ENCODE measurements at regions not wholly inside any gene's neighbourhood (a gene's known extent, or its start where the extent isn't known, plus 50 kb on each side); places are given as distances from the start of the nearest gene placed in this dataset.

GRCh38 chr3:147809206-147809605 is 400.0 kb downstream of the ZIC1 start:
- no peak for DNase-seq
- no peak for ATAC-seq
- 89% methylated on average over 1 of the region's 1 CpG for WGBS
- Histone ChIP-seq H3K27ac (ENCODE audit: low read length) (no peak overlapping the region), H3K4me1 (ENCODE audit: control insufficient read depth, insufficient read depth, low read length) (no peaks in the 10 kb centered on the region), H3K9me3 (ENCODE audit: control insufficient read depth, low read length) (no peaks in the 10 kb centered on the region), H3K27me3 (ENCODE audit: control insufficient read depth, insufficient read depth) (no peaks in the 10 kb centered on the region), H3K4me3 (ENCODE audit: low read length) (no peak overlapping the region)
- intact Hi-C loops (cut with DNase I), result no loop called here

GRCh38 chr3:147812186-147812911 is 403.2 kb downstream of the ZIC1 start:
- DNase-seq (no peak), ATAC-seq (no peak)
- Histone ChIP-seq H3K4me3 (ENCODE audit: low read length) (no peak overlapping the region), H3K4me1 (ENCODE audit: control insufficient read depth, insufficient read depth, low read length) (no peaks in the 10 kb centered on the region), H3K27ac (ENCODE audit: low read length) (no peak overlapping the region), H3K27me3 (ENCODE audit: control insufficient read depth, insufficient read depth) (no peaks in the 10 kb centered on the region), H3K9me3 (ENCODE audit: control insufficient read depth, low read length) (no peaks in the 10 kb centered on the region)
- WGBS, result 71% methylated on average over 4 of the region's 4 CpGs
- intact Hi-C loops (cut with DNase I), result no loop called here

- no peak overlapping the region for H3K27ac ChIP-seq (ENCODE audit: low read length)
- ATAC-seq, result no peak
Observed at GRCh38 chr3:147813256-147813655, 404.1 kb downstream of the ZIC1 start.

GRCh38 chr3:147816752-147817151 is 407.6 kb downstream of the ZIC1 start:
- intact Hi-C loops (cut with DNase I), result no loop called here
- H3K4me1 ChIP-seq (ENCODE audit: control insufficient read depth, insufficient read depth, low read length), result no peaks in the 10 kb centered on the region
- DNase-seq (peak; percentile 40 to 73 (median 61)), ATAC-seq (peak; percentile 52 to 76)
- no peak overlapping the region for H3K4me3 ChIP-seq (ENCODE audit: low read length)
- no peaks in the 10 kb centered on the region for H3K9me3 ChIP-seq (ENCODE audit: control insufficient read depth, low read length)
- H3K27ac ChIP-seq (ENCODE audit: low read length), result no peak overlapping the region
- WGBS, result 35% methylated on average over 6 of the region's 6 CpGs
- H3K27me3 ChIP-seq (ENCODE audit: control insufficient read depth, insufficient read depth), result no peaks in the 10 kb centered on the region

More at GRCh38 chr3:147813256-147813655, 404.1 kb downstream of the ZIC1 start:
- intact Hi-C loops (cut with DNase I), result no loop called here
- Histone ChIP-seq H3K4me1 (ENCODE audit: control insufficient read depth, insufficient read depth, low read length) (no peaks in the 10 kb centered on the region), H3K27me3 (ENCODE audit: control insufficient read depth, insufficient read depth) (no peaks in the 10 kb centered on the region), H3K9me3 (ENCODE audit: control insufficient read depth, low read length) (no peaks in the 10 kb centered on the region), H3K4me3 (ENCODE audit: low read length) (no peak overlapping the region)
- WGBS, result 76% methylated on average over 4 of the region's 4 CpGs
- no peak for DNase-seq

GRCh38 chr3:147832611-147833010 is 423.4 kb downstream of the ZIC1 start:
- DNase-seq, result no peak
- intact Hi-C loops (cut with DNase I), result no loop called here
- no peak for ATAC-seq
- Histone ChIP-seq H3K4me1 (ENCODE audit: control insufficient read depth, insufficient read depth, low read length) (no peaks in the 10 kb centered on the region), H3K27ac (ENCODE audit: low read length) (no peak overlapping the region), H3K27me3 (ENCODE audit: control insufficient read depth, insufficient read depth) (no peaks in the 10 kb centered on the region), H3K9me3 (ENCODE audit: control insufficient read depth, low read length) (no peaks in the 10 kb centered on the region), H3K4me3 (ENCODE audit: low read length) (no peak overlapping the region)

- Histone ChIP-seq H3K4me1 (ENCODE audit: control insufficient read depth, insufficient read depth, low read length) (no peaks in the 10 kb centered on the region), H3K27me3 (ENCODE audit: control insufficient read depth, insufficient read depth) (no peaks in the 10 kb centered on the region), H3K4me3 (ENCODE audit: low read length) (no peak overlapping the region), H3K27ac (ENCODE audit: low read length) (no peak overlapping the region), H3K9me3 (ENCODE audit: control insufficient read depth, low read length) (no peaks in the 10 kb centered on the region)
- no peak for ATAC-seq
- intact Hi-C loops (cut with DNase I), result no loop called here
- peak in 2 of 3 donors; percentile 5 to 23 for DNase-seq
Observed at GRCh38 chr3:147836330-147836729, 427.2 kb downstream of the ZIC1 start.

GRCh38 chr3:147838652-147839051 is 429.5 kb downstream of the ZIC1 start:
- no peaks in the 10 kb centered on the region for H3K27me3 ChIP-seq (ENCODE audit: control insufficient read depth, insufficient read depth)
- 85% methylated on average over 2 of the region's 2 CpGs for WGBS
- H3K4me1 ChIP-seq (ENCODE audit: control insufficient read depth, insufficient read depth, low read length), result no peaks in the 10 kb centered on the region
- DNase-seq, result no peak
- intact Hi-C loops (cut with DNase I), result no loop called here
- H3K4me3 ChIP-seq (ENCODE audit: low read length), result no peak overlapping the region
- no peaks in the 10 kb centered on the region for H3K9me3 ChIP-seq (ENCODE audit: control insufficient read depth, low read length)
- H3K27ac ChIP-seq (ENCODE audit: low read length), result no peak overlapping the region
- ATAC-seq, result no peak

GRCh38 chr3:147843331-147843730 is 434.2 kb downstream of the ZIC1 start:
- no peaks in the 10 kb centered on the region for H3K4me1 ChIP-seq (ENCODE audit: control insufficient read depth, insufficient read depth, low read length)
- no peaks in the 10 kb centered on the region for H3K9me3 ChIP-seq (ENCODE audit: control insufficient read depth, low read length)
- H3K27me3 ChIP-seq (ENCODE audit: control insufficient read depth, insufficient read depth), result no peaks in the 10 kb centered on the region
- intact Hi-C loops (cut with DNase I), result no loop called here
- 94% methylated on average over 1 of the region's 1 CpG for WGBS
- ATAC-seq, result no peak
- no peak overlapping the region for H3K4me3 ChIP-seq (ENCODE audit: low read length)
- no peak for DNase-seq
- H3K27ac ChIP-seq (ENCODE audit: low read length), result no peak overlapping the region

- Histone ChIP-seq H3K27ac (ENCODE audit: low read length) (no peak overlapping the region), H3K9me3 (ENCODE audit: control insufficient read depth, low read length) (no peaks in the 10 kb centered on the region), H3K27me3 (ENCODE audit: control insufficient read depth, insufficient read depth) (no peaks in the 10 kb centered on the region), H3K4me3 (ENCODE audit: low read length) (no peak overlapping the region), H3K4me1 (ENCODE audit: control insufficient read depth, insufficient read depth, low read length) (no peaks in the 10 kb centered on the region)
- DNase-seq (no peak), ATAC-seq (no peak)
- intact Hi-C loops (cut with DNase I), result no loop called here
- 87% methylated on average over 4 of the region's 4 CpGs for WGBS
Observed at GRCh38 chr3:147846293-147846692, 437.1 kb downstream of the ZIC1 start.

- DNase-seq (no peak), ATAC-seq (no peak)
- Histone ChIP-seq H3K4me3 (ENCODE audit: low read length) (no peak overlapping the region), H3K27me3 (ENCODE audit: control insufficient read depth, insufficient read depth) (no peaks in the 10 kb centered on the region), H3K4me1 (ENCODE audit: control insufficient read depth, insufficient read depth, low read length) (no peaks in the 10 kb centered on the region), H3K27ac (ENCODE audit: low read length) (no peak overlapping the region), H3K9me3 (ENCODE audit: control insufficient read depth, low read length) (no peaks in the 10 kb centered on the region)
- 86% methylated on average over 3 of the region's 3 CpGs for WGBS
- intact Hi-C loops (cut with DNase I), result no loop called here
Observed at GRCh38 chr3:147846854-147847478, 437.8 kb downstream of the ZIC1 start.

- Histone ChIP-seq H3K9me3 (ENCODE audit: control insufficient read depth, low read length) (no peaks in the 10 kb centered on the region), H3K4me3 (ENCODE audit: low read length) (no peak overlapping the region), H3K27me3 (ENCODE audit: control insufficient read depth, insufficient read depth) (no peaks in the 10 kb centered on the region), H3K4me1 (ENCODE audit: control insufficient read depth, insufficient read depth, low read length) (no peaks in the 10 kb centered on the region), H3K27ac (ENCODE audit: low read length) (no peak overlapping the region)
- DNase-seq, result no peak
- intact Hi-C loops (cut with DNase I), result no loop called here
- ATAC-seq, result no peak
Observed at GRCh38 chr3:147851062-147851461, 441.9 kb downstream of the ZIC1 start.

GRCh38 chr3:147854542-147854941 is 445.4 kb downstream of the ZIC1 start:
- Histone ChIP-seq H3K4me3 (ENCODE audit: low read length) (no peak overlapping the region), H3K4me1 (ENCODE audit: control insufficient read depth, insufficient read depth, low read length) (no peaks in the 10 kb centered on the region), H3K27me3 (ENCODE audit: control insufficient read depth, insufficient read depth) (no peaks in the 10 kb centered on the region), H3K9me3 (ENCODE audit: control insufficient read depth, low read length) (no peaks in the 10 kb centered on the region), H3K27ac (ENCODE audit: low read length) (no peak overlapping the region)
- DNase-seq (no peak), ATAC-seq (no peak)
- 88% methylated on average over 4 of the region's 4 CpGs for WGBS
- intact Hi-C loops (cut with DNase I), result no loop called here
